Inflammatory macrophage treated with lipopolysaccharide for 1 hour (primary cell): ENCODE measurements at regions not wholly inside any gene's neighbourhood (a gene's known extent, or its start where the extent isn't known, plus 50 kb on each side); places are given as distances from the start of the nearest gene placed in this dataset.
"Not testable (repeated sequence)": the region's sequence is repeated elsewhere in the genome, so short reads cannot be mapped to it uniquely, and the experiment has no call there.

Source experiments
- DNase-seq, 2 donors: peaks; one replicate each; pipeline ENCODE4 v3.0.0-alpha.2; 2020 to 2022

DNA sequence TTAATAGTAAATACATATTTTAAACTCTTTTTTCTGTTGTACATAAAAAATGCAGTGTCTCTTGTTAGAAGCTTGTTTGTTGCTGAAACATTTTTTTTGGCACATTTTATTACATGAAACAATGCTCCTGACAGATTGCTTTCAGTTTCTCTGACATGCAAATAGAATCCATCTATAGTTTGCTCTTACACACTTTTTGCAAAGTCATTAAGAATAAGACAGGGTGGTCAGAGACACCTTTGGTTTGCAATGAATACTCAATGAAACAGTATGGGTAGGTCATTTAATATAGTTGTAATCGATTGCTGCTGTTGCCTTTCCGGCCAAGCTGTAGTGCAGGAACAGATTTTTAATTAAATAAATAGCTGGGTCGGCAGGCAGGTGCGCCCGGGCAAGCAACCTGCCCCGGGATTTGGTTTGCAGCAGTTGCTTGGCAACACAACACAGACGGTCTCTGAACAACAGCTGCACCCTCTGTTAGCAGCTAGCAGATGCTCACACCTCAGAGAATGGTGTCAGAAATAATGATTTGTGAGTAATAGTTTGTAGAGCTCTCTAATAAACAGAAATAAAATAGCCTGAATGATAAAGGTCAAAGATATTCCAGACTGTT is 115.7 kb upstream of the CACNA2D1 start:
- no peak for DNase-seq

DNA sequence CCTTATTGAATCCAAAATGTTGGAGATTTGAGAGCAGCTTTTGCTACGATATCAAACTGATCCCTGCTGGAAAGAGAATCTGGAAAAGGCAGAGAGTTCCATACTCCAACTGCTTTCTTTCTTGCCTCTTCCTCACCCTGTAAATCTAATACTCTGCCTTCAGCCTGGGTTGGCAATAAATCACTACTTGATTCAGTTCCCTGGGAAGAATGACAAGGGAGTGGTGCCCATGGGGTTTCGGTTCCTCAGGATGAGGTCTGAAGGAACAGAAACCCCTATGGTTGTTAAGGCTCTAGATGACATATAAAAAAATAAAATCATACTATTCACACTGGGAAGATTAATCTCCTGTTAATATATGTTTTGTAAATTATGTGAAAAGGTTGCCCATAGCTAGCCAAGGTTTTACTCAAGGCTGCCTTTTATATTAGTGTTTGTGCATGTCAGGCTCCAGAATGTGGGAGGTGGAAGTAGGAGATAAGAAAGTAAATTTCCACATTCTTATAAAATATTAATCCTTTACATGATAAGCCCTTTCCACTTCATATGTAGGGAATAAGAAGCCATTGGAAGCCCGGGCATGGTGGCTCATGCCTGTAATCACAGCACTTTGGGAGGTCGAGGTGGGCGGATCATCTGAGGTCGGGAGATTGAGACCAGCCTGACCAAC is 106.2 kb upstream of the CACNA2D1 start:
- DNase-seq = no peak

DNA sequence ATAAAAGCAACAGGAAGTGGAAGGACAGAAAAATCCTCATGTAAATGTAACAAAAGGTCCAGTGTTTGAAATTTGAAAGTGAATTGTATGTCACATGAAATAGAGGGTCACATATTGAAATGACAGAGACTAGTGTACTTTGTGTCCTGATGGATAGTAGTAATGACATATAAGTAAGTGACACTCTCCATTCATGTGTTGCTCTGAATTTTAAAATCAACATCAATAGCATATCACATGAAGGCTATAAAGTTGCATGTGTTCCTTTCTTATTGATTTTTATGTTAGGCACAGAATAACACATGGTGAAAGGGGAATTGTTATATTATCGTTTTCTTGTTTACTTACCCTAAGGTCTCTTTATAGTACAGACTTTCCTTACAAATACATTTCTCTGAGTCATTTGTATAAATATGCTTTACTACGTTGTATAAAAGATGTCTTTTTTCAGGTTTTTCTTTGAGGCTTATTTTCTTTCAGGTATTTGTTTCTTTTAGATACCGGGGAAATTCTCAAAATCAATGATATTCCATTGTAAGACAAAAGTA is 104.6 kb upstream of the CACNA2D1 start:
- DNase-seq = no peak

DNA sequence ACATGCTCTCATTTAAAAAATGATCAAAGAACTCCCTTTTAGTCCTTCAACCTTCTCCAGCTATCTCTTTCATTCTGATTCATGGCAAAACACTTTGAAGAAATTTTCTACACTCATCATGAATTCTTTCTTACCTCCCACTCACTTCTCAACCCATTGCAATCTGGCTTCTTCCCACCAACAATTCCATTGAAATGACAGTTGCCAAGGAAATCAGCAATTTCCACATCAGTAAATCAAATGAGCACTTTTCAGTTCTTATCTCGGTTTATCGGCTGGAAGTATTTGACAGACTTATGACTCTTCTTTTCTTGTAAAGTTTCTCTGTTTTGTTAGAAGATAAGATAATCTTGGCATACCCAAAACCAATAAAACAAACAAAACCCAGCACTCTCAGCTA is 99.1 kb upstream of the CACNA2D1 start:
- DNase-seq = no peak

DNA sequence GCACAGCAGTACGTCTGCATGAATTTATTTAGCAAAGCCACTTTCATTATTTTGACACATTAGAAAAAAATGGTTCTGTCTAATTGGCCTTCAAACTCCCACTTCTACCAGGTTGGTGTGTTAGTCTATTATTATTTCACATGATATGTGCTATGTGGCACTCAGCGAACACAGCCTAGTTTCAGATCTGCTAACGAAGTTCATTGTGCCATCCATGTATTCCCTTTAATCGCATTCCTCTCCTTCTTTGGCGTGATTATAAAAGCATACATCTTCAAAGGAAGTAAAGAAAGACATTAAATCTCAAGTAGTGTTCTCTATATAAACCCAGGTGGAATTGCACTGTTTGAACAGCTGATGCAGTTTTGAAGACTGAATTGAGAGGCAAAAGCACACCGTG is 96.4 kb upstream of the CACNA2D1 start:
- no peak for DNase-seq

DNA sequence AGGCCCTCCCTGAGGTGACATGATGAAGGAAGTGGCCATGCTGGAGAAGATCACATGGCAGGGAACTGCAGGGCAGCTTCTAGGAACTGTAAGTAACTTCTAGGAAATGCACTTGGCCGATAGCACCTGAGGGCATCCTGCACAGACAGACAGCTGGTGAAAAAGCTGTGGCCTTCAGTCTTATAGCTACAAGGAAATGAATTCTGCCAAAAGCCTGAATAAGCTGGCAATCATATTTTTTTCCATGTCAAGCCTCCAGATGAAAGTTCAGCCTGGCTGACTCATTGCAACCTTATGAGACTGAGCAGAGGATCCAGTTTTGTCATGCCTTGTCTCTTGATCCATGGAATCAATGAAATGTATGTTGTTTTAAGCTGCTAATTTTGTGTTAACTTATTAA is 91.1 kb upstream of the CACNA2D1 start:
- no peak for DNase-seq

DNA sequence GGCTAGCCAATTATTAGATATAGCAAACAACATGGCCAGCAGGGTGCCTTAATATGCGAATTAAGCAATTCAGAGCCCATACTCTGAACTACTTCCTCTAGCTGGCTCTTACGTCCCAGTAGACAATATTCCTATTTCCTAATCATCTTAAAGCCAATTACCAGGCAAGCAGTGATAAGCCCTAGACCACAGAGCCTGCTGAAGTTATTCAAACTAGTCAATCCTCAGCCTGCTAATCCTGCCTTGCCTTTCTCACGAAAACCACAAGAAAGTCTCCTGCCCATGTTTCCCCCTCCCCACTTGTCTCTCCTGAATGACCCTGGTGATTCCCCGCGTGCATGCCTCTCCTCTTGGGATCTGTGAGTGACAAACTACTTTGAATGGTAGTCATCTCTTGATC is 86.8 kb upstream of the CACNA2D1 start:
- DNase-seq = no peak

DNA sequence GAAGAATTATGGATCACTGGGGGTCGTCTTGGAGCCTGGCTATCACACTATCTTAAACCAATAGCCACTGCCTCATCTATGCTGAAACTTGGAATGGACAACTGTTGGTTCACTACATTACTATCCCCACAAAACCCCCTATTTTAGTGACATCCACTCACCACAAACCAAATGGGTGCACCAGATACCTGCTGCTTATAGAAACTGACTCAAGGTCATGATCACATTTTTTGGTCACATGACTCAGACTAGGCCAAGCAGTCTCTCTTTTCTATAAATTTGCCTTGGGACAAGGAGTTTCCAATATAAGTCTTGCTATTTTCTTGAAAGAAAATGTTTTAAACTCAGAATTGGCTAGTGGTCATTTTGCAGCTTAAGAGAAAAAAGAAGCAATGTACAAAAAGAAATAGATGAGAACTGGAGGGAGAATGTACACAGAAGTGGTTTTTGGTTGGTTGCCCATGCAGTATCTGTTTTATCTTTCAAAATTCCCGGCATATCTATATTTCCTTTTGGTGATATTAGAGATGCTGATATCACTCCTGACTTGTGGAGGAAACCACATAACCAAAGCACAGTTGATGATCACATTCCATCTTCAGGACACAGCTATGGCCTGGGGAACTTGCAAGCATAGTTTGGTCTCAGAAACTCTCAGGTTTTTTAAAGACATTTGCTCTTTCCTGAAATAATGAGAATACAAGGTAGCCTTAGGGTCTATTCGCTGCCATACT is 85.2 kb upstream of the CACNA2D1 start:
- DNase-seq = no peak

DNA sequence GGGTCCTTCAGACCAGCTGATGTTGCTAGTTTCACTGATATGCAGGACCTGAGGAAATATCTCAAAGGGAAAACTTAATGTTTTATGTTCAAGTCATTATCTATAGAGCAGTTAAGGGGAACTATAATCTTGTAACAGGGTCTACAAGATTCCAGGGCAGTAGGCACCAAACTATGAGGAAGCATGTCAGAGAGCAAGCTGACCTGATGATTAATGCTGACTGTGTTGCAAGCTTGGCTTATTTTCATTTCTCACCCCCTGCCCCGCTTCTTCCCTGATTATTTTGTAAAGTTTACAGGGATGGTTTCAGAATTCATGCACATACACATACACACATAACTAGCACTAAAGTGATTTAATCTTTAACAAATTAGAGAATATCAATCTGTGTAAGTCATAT is 84.3 kb upstream of the CACNA2D1 start:
- DNase-seq = peak; percentile 10 to 12

DNA sequence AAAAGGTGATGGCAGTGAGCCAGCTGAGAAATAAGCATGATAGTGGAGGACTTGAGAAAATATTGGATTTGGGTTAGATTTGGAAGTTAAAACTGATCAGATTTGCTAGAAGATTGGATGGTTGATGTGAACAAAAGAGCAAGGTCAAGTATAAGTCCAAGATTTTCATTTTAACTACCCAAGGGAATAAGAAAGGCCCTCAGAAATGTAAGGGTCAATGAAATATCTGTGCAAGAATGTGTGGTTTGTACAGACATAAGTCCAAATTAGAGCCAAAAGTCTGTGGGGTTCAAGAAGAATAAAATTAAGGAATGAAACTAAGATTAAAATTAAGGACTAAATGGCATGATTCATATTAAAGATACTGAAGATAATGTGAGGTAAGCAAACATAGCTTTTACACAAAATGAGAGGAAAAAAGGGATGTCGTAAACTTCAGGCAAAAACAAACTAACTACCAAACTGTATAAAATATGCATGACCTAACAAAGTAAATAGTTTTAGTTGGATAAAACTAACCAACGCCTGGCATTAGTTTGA is 78.4 kb upstream of the CACNA2D1 start:
- no peak for DNase-seq

DNA sequence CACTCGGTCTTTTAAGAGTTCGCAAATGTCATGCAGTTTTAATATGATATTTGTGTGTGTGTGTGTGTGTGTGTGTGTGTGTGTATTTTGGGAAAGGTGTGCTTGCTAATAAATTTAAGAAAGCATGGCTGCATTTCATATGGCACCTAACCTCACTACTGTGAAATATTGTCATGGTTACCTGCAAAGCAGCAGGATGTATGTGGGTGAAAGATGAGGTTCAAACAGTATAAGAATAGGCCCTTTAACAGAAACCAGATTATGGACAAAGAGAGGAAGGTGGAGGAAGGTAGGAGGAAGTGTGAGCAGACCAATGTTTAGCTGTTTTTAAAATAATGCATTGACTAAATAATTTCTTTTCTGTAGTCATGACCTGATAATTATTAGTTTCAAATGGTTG is 73.5 kb upstream of the CACNA2D1 start:
- no peak for DNase-seq

DNA sequence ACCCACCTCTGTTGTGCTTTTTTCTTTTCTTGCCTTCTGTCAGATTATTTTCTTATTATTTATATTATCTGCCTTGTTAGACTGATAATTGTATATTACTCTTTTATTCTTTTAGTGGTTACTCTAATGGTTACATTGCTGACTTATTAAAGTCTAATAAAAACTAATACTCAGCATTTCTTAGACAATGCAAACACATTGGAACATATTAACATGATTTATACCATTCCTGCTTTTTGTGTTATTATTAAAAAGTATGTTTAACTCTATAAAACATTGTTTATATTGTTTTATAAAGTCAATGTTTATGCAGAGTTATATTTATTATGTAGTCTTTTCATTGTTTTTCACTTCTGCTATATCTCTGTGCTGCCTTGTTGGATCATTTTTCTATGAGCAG is 68.0 kb upstream of the CACNA2D1 start:
- DNase-seq = no peak

DNA sequence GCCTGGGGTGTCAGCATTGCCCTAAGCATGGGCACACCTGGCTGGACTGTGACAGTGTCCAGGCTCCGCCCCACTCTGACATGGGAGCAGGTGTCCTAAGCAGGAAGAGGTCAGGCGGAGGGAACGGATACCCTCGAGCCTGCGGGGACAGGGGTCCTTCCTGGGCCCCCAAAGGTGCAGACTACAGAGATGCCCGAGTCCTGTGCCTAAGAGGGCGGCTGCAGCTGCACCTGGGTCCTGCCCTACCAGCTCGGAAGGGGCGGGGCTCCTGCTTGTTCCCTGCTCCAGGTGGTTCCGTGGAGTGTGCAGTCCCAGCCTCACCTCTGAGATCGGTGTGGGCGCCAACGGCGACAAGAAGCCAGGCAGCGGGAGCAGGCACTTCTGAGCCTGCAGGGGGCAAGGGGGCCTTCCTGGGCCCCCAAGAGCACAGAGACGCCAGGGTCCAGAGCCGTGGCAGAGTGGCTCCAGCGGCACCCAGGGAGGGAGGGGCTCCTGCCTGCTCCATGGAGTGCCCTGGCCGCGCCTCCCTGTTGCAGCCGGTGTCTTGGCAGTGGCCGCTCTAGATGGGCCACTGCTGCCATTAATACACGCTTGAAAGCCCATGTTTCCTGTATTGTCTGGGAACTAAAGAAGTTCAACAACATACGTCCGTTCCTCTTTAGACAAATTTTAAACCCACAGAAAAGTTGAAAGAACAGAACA is 64.5 kb upstream of the CACNA2D1 start:
- DNase-seq = no peak

DNA sequence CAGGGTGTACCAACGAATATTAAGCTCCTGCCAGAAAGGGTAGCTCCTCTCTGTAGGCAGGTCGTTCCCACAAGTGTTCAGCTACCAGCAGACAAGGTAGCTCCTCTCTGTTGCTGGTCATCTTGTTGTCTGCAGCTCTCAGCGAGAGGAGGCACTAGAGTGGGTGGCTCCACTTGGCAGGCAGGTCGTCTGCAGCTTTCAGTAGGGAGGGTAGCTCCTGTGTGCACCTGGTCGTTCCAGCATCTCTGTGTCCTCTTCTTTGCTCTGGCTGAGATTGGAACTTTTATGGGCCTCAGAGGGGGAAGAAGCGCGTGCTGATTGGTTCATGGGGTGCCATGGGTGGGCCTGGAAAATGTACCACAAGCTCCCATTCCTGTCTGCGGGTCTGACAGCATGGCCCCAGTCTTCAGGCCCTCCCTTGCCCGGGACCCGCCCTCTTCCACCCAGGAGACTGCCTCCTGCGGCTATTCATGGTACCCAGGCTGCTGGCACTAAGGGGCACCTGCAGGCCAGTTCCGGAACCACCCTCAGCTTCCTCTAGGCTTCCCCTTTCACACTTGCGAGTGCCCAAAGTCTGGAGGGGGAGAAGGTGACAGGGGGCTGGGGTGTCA is 63.9 kb upstream of the CACNA2D1 start:
- DNase-seq = no peak

DNA sequence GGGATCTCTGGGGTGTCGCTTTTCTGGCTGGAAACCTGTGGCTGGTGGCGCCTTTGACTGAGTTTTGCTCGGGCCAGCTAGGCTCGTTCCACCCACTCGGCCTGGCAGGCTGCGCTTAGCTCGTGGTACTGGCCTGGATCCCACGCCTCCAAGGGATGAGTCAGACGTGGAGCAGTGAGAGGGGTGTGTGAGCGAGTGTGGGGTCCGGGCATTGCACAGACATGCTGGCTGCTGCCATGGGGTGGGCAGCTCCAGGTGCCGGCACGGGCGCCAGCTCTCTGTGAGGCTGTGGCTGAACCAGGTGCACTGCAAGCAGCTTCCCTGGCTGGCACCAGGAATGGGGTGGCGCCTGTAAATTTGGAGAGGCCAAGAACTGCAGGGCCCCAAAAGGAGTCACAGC is 63.1 kb upstream of the CACNA2D1 start:
- DNase-seq = no peak

DNA sequence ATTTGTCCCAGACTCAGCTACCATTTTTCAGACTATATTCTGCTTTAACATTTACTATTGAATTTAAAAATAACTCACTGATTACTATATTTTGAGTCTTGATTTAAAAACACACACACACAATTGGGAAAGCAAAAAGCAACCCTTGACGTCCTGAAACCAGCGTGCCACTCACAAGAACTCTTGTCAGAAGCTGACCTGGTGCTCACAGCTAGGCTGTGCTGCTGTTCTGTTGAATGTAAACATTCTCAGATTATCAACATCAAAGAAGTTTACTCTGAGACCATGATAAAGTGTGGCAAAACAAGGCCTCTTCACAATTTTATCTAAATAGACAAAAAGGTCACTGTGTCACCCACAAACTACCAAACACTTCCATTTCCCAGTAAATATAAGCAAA is 62.6 kb upstream of the CACNA2D1 start:
- DNase-seq = no peak

DNA sequence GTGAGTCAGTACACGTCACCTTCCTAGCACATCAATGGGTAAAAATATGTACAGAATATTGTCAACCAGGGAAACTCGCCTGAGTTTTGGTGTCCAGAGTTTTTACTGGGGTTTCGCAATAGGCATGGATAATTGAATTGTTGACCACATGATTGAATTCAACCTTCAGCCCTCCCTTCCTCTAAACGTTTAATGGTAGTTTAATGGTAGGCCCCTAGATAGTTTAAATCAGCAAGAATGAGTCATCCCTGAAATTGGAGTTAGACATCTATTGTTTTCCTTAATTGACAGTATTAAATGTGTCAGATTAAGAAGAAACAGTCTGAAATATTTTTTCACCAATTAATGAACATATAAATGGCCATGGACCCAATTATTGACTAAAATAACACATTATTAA is 57.8 kb upstream of the CACNA2D1 start:
- DNase-seq = no peak

DNA sequence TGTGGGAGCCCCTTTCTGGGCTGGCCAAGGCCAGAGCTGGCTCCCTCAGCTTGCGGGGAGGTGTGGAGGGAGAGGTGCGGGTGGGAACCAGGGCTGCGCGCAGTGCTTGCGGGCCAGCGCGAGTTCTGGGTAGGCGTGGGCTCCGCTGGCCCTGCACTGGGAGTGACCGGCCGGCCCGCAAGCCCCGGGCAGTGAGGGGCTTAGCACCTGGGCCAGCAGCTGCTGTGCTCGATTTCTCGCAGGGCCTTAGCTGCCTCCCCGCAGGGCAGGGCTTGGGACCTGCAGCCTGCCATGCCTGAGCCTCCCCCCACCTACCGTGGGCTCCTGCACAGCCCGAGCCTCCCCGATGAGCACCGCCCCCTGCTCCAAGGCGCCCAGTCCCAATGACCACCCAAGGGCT is 56.0 kb upstream of the CACNA2D1 start:
- DNase-seq = not testable (repeated sequence)

DNA sequence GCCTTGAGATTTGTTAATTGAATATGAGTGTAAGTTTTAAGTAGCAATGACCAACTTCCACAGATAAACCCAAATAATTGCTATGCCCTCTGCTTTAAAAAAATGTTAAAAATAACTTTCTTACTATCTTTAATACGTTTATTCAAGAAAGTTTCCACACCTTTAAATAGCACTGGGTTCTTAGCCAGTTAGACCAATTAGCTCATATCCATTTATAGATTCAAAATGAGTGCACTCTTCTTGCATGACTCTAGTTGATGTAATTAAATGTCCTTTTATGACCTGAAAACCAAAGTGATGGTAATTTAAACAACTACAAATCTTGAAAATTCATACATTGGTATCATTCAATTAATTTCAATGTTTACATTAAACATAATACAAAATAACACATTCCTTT is 50.8 kb upstream of the CACNA2D1 start:
- no peak for DNase-seq
